Body of pancreas (tissue), 4 donors: ENCODE measurements at regions not wholly inside any gene's neighbourhood (a gene's known extent, or its start where the extent isn't known, plus 50 kb on each side); places are given as distances from the start of the nearest gene placed in this dataset.

Experiments
- ATAC-seq: fragments of 150-250 bp; one replicate; pipeline ENCODE4 v1.9.1; 2016
- DNase-seq, 4 donors: peaks; one replicate each; pipeline ENCODE4 v3.0.0-alpha.2; 2019
- H3K27ac ChIP-seq, 4 donors: fragments of 200-600 bp; sonication (generic); 1 replicate in 3 of 4; 2 replicates in 1 of 4; pipeline versions ENCODE4 v1.5.1 to v1.6.1; 2016 to 2019; ENCODE audit warnings: mild to moderate bottlenecking in 1 of 4, mixed read lengths in 1 of 4, moderate library complexity in 1 of 4
- H3K27me3 ChIP-seq, 2 donors: fragments of 200-600 bp; sonication (generic); one replicate each; pipeline ENCODE4 v1.6.0; 2016; ENCODE audit warnings: mild to moderate bottlenecking in 1 of 2
- H3K36me3 ChIP-seq, 2 donors: fragments of 200-600 bp; sonication (generic); replicated peaks in 1 of 2; 2 replicates each; pipeline ENCODE4 v1.5.1; 2016; ENCODE audit warnings: low read depth in 2 of 2; ENCODE audit not compliant: insufficient read depth in 1 of 2
- H3K4me1 ChIP-seq: fragments of 200-600 bp; sonication (generic); one replicate; pipeline ENCODE4 v1.6.0; 2016
- H3K4me3 ChIP-seq, 2 donors: fragments of 200-600 bp; sonication (generic); 1 replicate in 1 of 2; 2 replicates in 1 of 2; pipeline ENCODE4 v1.5.1; 2016 to 2019
- H3K9me3 ChIP-seq, 3 donors: fragments of 200-600 bp; sonication (generic); 1 replicate in 2 of 3; 2 replicates in 1 of 3; pipeline ENCODE4 v1.5.1; 2016
- CTCF ChIP-seq, 7 experiments: fragments of 450-650 bp in 4 of 7; fragments of 200-600 bp in 3 of 7; sonication (generic) in 3 of 7; IDR thresholded peaks; one replicate each; pipeline ENCODE4 v1.5.1; 2016 to 2019; ENCODE audit warnings: antibody characterized with exemption in 7 of 7
- POLR2A ChIP-seq, 3 donors: fragments of 450-650 bp; IDR thresholded peaks; one replicate each; pipeline ENCODE4 v1.6.1; 2016; ENCODE audit warnings: antibody characterized with exemption in 3 of 3, mild to moderate bottlenecking in 2 of 3
- WGBS, 2 donors: methylation state at CpG; one replicate each; pipeline ENCODE4 v1.1.5; 2017; 5-methylcytosine and 5-hydroxymethylcytosine counted together
- intact Hi-C: fragments of 100-400 bp; cut with DNase I; formaldehyde crosslinking; loops from one replicate; pipeline ENCODE4 v1.15.1; 2023

GRCh38 chr7:133190172-133190528 lies 62.7 kb upstream of the EXOC4 start:
- Histone ChIP-seq H3K9me3 (no peaks in the 10 kb centered on the region), H3K27ac (no peak overlapping the region), H3K4me3 (no peak overlapping the region), H3K4me1 (no peaks in the 10 kb centered on the region), H3K36me3 (no peaks in the 10 kb centered on the region), H3K27me3 (no peaks in the 10 kb centered on the region)
- 94 to 95% methylated on average over 2 of the region's 2 CpGs for WGBS, 2 donors
- ATAC-seq (no peak), DNase-seq (no peak)
- TF ChIP-seq CTCF (IDR thresholded peaks at IDR 0.05), result no peak
- intact Hi-C loops, result no loop called here

- ATAC-seq, result no peak
- TF ChIP-seq POLR2A (IDR thresholded peaks at IDR 0.05) (no peak), CTCF (IDR thresholded peaks at IDR 0.05) (no peak)
- no peak overlapping the region for H3K27ac ChIP-seq
- H3K4me1 ChIP-seq, result no peaks in the 10 kb centered on the region
- H3K9me3 ChIP-seq, result no peaks in the 10 kb centered on the region
- no peaks in the 10 kb centered on the region for H3K36me3 ChIP-seq
- WGBS, 2 donors, result 82 to 100% methylated on average over 1 of the region's 1 CpG
- DNase-seq, result no peak
- no peaks in the 10 kb centered on the region for H3K27me3 ChIP-seq
- intact Hi-C loops, result no loop called here
- H3K4me3 ChIP-seq, result no peak overlapping the region
Observed at GRCh38 chr7:133190650-133191049, 62.2 kb upstream of the EXOC4 start.

GRCh38 chr7:133191787-133192186 lies 61.1 kb upstream of the EXOC4 start:
- Histone ChIP-seq H3K4me3 (no peak overlapping the region), H3K4me1 (no peaks in the 10 kb centered on the region), H3K27ac (no peak overlapping the region), H3K27me3 (no peaks in the 10 kb centered on the region), H3K9me3 (no peaks in the 10 kb centered on the region), H3K36me3 (no peaks in the 10 kb centered on the region)
- 68 to 77% methylated on average over 4 of the region's 4 CpGs for WGBS, 2 donors
- intact Hi-C loops, result no loop called here
- TF ChIP-seq CTCF (IDR thresholded peaks at IDR 0.05) (no peak), POLR2A (IDR thresholded peaks at IDR 0.05) (no peak)
- ATAC-seq (no peak), DNase-seq (no peak)

GRCh38 chr7:133195868-133196267 lies 57.0 kb upstream of the EXOC4 start:
- 85 to 91% methylated on average over 4 of the region's 4 CpGs for WGBS, 2 donors
- intact Hi-C loops, result no loop called here
- H3K4me1 ChIP-seq, result peaks cover 13% of the 10 kb centered on the region
- no peak for TF ChIP-seq POLR2A (IDR thresholded peaks at IDR 0.05)
- TF ChIP-seq CTCF (IDR thresholded peaks at IDR 0.05), result no peak
- ATAC-seq (no peak), DNase-seq (no peak)
- no peaks in the 10 kb centered on the region for H3K36me3 ChIP-seq
- H3K4me3 ChIP-seq, result no peak overlapping the region
- H3K27ac ChIP-seq, result no peak overlapping the region
- H3K9me3 ChIP-seq, result no peaks in the 10 kb centered on the region
- no peaks in the 10 kb centered on the region for H3K27me3 ChIP-seq

- H3K9me3 ChIP-seq, result no peaks in the 10 kb centered on the region
- peaks cover 13% of the 10 kb centered on the region for H3K4me1 ChIP-seq
- no peaks in the 10 kb centered on the region for H3K36me3 ChIP-seq
- H3K4me3 ChIP-seq, result no peak overlapping the region
- no peak overlapping the region for H3K27ac ChIP-seq
- no peaks in the 10 kb centered on the region for H3K27me3 ChIP-seq
- intact Hi-C loops, result no loop called here
- WGBS, 2 donors, result 66 to 79% methylated on average over 15 of the region's 15 CpGs
- DNase-seq (no peak), ATAC-seq (no peak)
- no peak for TF ChIP-seq CTCF (IDR thresholded peaks at IDR 0.05)
- no peak for TF ChIP-seq POLR2A (IDR thresholded peaks at IDR 0.05)
Observed at GRCh38 chr7:133196856-133197612, 55.8 kb upstream of the EXOC4 start.
